ENCODE measurements at regions not wholly inside any gene's neighbourhood (a gene's known extent, or its start where the extent isn't known, plus 50 kb on each side); places are given as distances from the start of the nearest gene placed in this dataset.

- no peaks in the 10 kb centered on the region for H3K79me1 ChIP-seq (ENCODE audit: insufficient read depth, low read depth, low read length, poor library complexity, severe bottlenecking)
- Mint-ChIP-seq H3K9me3 (no peaks in the 10 kb centered on the region), H3K4me3 (no peak overlapping the region; a peak in 1 of 5 replicates), H3K27ac (no peak overlapping the region), H3K27me3 (ENCODE audit: low read depth) (no peaks in the 10 kb centered on the region), H3K36me3 (ENCODE audit: insufficient read depth in 1 of 3, low read depth in 3 of 3) (no peaks in the 10 kb centered on the region), H3K4me1 (peaks cover 15 to 20% of the 10 kb centered on the region in 2 experiments)
- no peaks in the 10 kb centered on the region for H3K27me3 ChIP-seq (ENCODE audit: insufficient read depth, low read length)
- H2AK5ac ChIP-seq (ENCODE audit: insufficient read length, low read length), result no peak overlapping the region
- H4K91ac ChIP-seq (ENCODE audit: insufficient read length, low read depth, low read length), result no peak overlapping the region
- H3K9ac ChIP-seq (ENCODE audit: extremely low read depth, insufficient read length, low read length), result no peak overlapping the region
- WGBS (ENCODE audit: extremely low coverage, insufficient read length, low lambda C conversion rate), result no CpG with 5 or more reads among the region's 3 CpGs
- no peak overlapping the region for H2BK12ac ChIP-seq (ENCODE audit: insufficient read length, low read depth, low read length)
- H4K8ac ChIP-seq (replicated peaks; ENCODE audit: insufficient read length, low read depth, low read length), result no peak overlapping the region
- no peak overlapping the region for H4K5ac ChIP-seq (ENCODE audit: insufficient read length, low read depth, low read length)
- no peak overlapping the region for H2BK120ac ChIP-seq (ENCODE audit: low read depth, low read length, poor library complexity, severe bottlenecking)
- no peaks in the 10 kb centered on the region for H3K9me3 ChIP-seq (ENCODE audit: control insufficient read depth, low read depth, low read length)
- no peak overlapping the region for H3K4ac ChIP-seq (ENCODE audit: low read depth, low read length)
- no peak overlapping the region for H2BK20ac ChIP-seq (ENCODE audit: low read depth, low read length, poor library complexity, severe bottlenecking)
- no peak overlapping the region for H2BK15ac ChIP-seq (ENCODE audit: low read depth, low read length)
- H3K79me2 ChIP-seq (ENCODE audit: insufficient read depth, low read length), result no peaks in the 10 kb centered on the region
- no peak overlapping the region for H3K18ac ChIP-seq (ENCODE audit: insufficient read length, low read depth, low read length)
- H3K23ac ChIP-seq (ENCODE audit: insufficient read length, low read depth, low read length), result no peak overlapping the region
- no peak overlapping the region for H3K27ac ChIP-seq (ENCODE audit: insufficient read length, low read depth, low read length)
- peaks cover 4% of the 10 kb centered on the region; the same call in 1 of the 2 replicates for H3K4me1 ChIP-seq (ENCODE audit: insufficient read depth, low read length)
- no peak overlapping the region for H3K14ac ChIP-seq (ENCODE audit: insufficient read depth, low read length)
- DNase-seq, result no peak
- no peak overlapping the region for H3T11ph ChIP-seq (ENCODE audit: low read length)
- no peaks in the 10 kb centered on the region for H3K23me2 ChIP-seq (ENCODE audit: insufficient read length, low read depth, low read length, poor library complexity, severe bottlenecking)
- no peaks in the 10 kb centered on the region for H4K20me1 ChIP-seq (ENCODE audit: control insufficient read depth, insufficient read depth, insufficient read length)
- no peak overlapping the region for H2AFZ ChIP-seq (ENCODE audit: low read length)
- no peak overlapping the region for H3K4me2 ChIP-seq (ENCODE audit: insufficient read depth, insufficient read length, low read length)
- H3K56ac ChIP-seq (ENCODE audit: insufficient read length, low read depth, low read length), result no peak overlapping the region
- H2BK5ac ChIP-seq (ENCODE audit: insufficient read length, low read length), result no peak overlapping the region
- no peak for TF ChIP-seq CTCF (conservative IDR thresholded peaks at IDR 0.05)
These were observed 437.3 kb upstream of the ADAMTSL1 start for GRCh38 chr9:18036422-18037187.
